Gastrocnemius medialis (tissue), 4 donors: ENCODE measurements at regions not wholly inside any gene's neighbourhood (a gene's known extent, or its start where the extent isn't known, plus 50 kb on each side); places are given as distances from the start of the nearest gene placed in this dataset.
"Not testable (repeated sequence)": the region's sequence is repeated elsewhere in the genome, so short reads cannot be mapped to it uniquely, and the experiment has no call there.

Experiments
- POLR2A ChIP-seq, 2 donors: fragments of 450-650 bp; IDR thresholded peaks; one replicate each; pipeline ENCODE4 v1.6.1; 2017; ENCODE audit warnings: antibody characterized with exemption in 2 of 2, mild to moderate bottlenecking in 2 of 2, moderate library complexity in 2 of 2
- TF ChIP-seq, protein P1 (sequence below), 5 experiments: fragments of 450-650 bp in 3 of 5; fragments of 200-600 bp in 2 of 5; sonication (generic) in 2 of 5; IDR thresholded peaks in 4 of 5; conservative IDR thresholded peaks in 1 of 5; 1 replicate in 4 of 5; 2 replicates in 1 of 5; pipeline ENCODE4 v1.5.1; 2016 to 2019; ENCODE audit warnings: antibody characterized with exemption in 5 of 5, mild to moderate bottlenecking in 3 of 5, moderate library complexity in 3 of 5

DNA sequence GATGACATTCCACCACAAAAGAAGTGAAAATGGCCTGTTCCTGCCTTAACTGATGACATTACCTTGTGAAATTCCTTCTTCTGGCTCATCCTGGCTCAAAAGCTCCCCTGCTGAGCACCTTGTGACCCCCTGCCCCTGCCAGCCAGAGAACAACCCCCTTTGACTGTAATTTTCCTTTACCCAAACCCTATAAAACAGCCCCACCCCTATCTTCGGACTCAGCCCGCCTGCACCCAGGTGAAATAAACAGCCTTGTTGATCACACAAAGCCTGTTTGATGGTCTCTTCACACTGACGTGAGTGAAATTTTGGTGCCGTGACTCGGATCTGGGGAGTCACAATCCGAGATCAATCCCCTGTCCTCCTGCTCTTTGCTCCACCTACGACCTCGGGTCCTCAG, 101.0 kb upstream of the GRIN2A start:
- TF ChIP-seq, protein P1, sequence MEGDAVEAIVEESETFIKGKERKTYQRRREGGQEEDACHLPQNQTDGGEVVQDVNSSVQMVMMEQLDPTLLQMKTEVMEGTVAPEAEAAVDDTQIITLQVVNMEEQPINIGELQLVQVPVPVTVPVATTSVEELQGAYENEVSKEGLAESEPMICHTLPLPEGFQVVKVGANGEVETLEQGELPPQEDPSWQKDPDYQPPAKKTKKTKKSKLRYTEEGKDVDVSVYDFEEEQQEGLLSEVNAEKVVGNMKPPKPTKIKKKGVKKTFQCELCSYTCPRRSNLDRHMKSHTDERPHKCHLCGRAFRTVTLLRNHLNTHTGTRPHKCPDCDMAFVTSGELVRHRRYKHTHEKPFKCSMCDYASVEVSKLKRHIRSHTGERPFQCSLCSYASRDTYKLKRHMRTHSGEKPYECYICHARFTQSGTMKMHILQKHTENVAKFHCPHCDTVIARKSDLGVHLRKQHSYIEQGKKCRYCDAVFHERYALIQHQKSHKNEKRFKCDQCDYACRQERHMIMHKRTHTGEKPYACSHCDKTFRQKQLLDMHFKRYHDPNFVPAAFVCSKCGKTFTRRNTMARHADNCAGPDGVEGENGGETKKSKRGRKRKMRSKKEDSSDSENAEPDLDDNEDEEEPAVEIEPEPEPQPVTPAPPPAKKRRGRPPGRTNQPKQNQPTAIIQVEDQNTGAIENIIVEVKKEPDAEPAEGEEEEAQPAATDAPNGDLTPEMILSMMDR (IDR thresholded peaks at IDR 0.05 in 4 of 5, conservative IDR thresholded peaks at IDR 0.05 in 1 of 5), result not testable (repeated sequence)
- TF ChIP-seq POLR2A (IDR thresholded peaks at IDR 0.05), result not testable (repeated sequence)
